CD4-positive, alpha-beta T cell treated with Interferon gamma for 1 hour (primary cell): ENCODE measurements at regions not wholly inside any gene's neighbourhood (a gene's known extent, or its start where the extent isn't known, plus 50 kb on each side); places are given as distances from the start of the nearest gene placed in this dataset.
"Not testable (repeated sequence)": the region's sequence is repeated elsewhere in the genome, so short reads cannot be mapped to it uniquely, and the experiment has no call there.

ENCODE experiments used
- DNase-seq: peaks from one replicate; pipeline ENCODE4 v3.0.0-alpha.2; 2020

- no peak for DNase-seq
Measured at GRCh38 chr20:17834804-17835203, 133.8 kb downstream of the SNX5 start.

- DNase-seq, result no peak
Measured at GRCh38 chr20:17833036-17833674, 133.4 kb downstream of the BANF2 start.

- DNase-seq, result no peak
Measured at GRCh38 chr20:17832236-17832915, 132.6 kb downstream of the BANF2 start.

- DNase-seq, result no peak
Measured at GRCh38 chr20:17828598-17829144, 128.9 kb downstream of the BANF2 start.

- DNase-seq, result no peak
Measured at GRCh38 chr20:17827759-17828559, 128.2 kb downstream of the BANF2 start.

GRCh38 chr20:17827079-17827478, 127.3 kb downstream of the BANF2 start:
- no peak for DNase-seq

GRCh38 chr20:17825960-17826843, 126.4 kb downstream of the BANF2 start:
- no peak for DNase-seq

GRCh38 chr20:17825252-17825959, 125.6 kb downstream of the BANF2 start:
- DNase-seq, result no peak

- DNase-seq, result no peak
Measured at GRCh38 chr20:17824676-17825251, 125.0 kb downstream of the BANF2 start.

GRCh38 chr20:17823409-17824144, 123.8 kb downstream of the BANF2 start:
- no peak for DNase-seq

GRCh38 chr20:17822540-17823408, 123.0 kb downstream of the BANF2 start:
- no peak for DNase-seq

- DNase-seq, result no peak
Measured at GRCh38 chr20:17822039-17822438, 122.3 kb downstream of the BANF2 start.

GRCh38 chr20:17821606-17822005, 121.8 kb downstream of the BANF2 start:
- DNase-seq, result not testable (repeated sequence)

- no peak for DNase-seq
Measured at GRCh38 chr20:17819395-17820093, 119.8 kb downstream of the BANF2 start.

GRCh38 chr20:17818187-17818586, 118.4 kb downstream of the BANF2 start:
- DNase-seq, result no peak

- no peak for DNase-seq
Measured at GRCh38 chr20:17816804-17817587, 117.2 kb downstream of the BANF2 start.

GRCh38 chr20:17811628-17811965, 111.8 kb downstream of the BANF2 start:
- DNase-seq, result no peak
